ENCODE measurements at regions not wholly inside any gene's neighbourhood (a gene's known extent, or its start where the extent isn't known, plus 50 kb on each side); places are given as distances from the start of the nearest gene placed in this dataset.

DNA sequence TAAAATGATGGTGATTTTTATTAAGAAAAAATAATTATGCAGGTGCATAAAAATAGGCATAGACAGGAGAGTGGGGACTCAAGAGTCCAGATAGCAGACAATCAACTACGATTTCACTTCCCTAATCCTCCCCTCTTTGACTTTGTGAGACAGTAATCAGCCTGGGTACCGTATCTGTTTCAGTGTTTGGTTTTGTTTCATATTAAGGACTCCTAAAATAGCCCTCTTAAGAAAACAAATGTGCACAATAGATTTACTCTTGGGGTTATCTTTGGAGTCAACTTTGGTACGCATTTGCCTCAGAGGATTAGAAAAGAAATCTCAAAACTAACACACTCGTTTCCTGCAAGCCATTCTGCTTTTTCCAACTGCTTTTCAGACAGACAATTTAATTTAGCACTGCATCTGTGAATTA lies 96.3 kb downstream of the ZNF608 start:
- Histone ChIP-seq H3K27ac (ENCODE audit: low read depth, low read length) (no peak overlapping the region), H3K4me1 (ENCODE audit: control insufficient read depth in 1 of 2, insufficient read depth in 2 of 2, low read length in 2 of 2) (peaks cover 49 to 52% of the 10 kb centered on the region in 2 experiments), H3K4me3 (replicated peaks in 1 of 2; ENCODE audit: low read depth in 1 of 2, low read length in 2 of 2) (no peak overlapping the region), H3K9me3 (ENCODE audit: control insufficient read depth in 1 of 2, insufficient read depth in 1 of 2, low read depth in 1 of 2, low read length in 2 of 2) (no peaks in the 10 kb centered on the region), H3K4me2 (ENCODE audit: low read length) (peak overlapping the region; percentile 40), H3K9ac (ENCODE audit: low read length) (no peak overlapping the region), H2AFZ (ENCODE audit: low read depth, low read length, poor library complexity, severe bottlenecking) (no peak overlapping the region), H3K36me3 (ENCODE audit: control insufficient read depth in 1 of 2, insufficient read depth in 2 of 2, low read length in 2 of 2) (no peaks in the 10 kb centered on the region), H3K79me2 (ENCODE audit: insufficient read depth, low read length) (no peaks in the 10 kb centered on the region), H4K20me1 (ENCODE audit: insufficient read depth) (no peaks in the 10 kb centered on the region), H3K9me2 (ENCODE audit: insufficient read depth) (no peaks in the 10 kb centered on the region), H3K27me3 (ENCODE audit: insufficient read depth, low read length) (no peaks in the 10 kb centered on the region)
- DNase-seq (ENCODE audit: low read depth, low spot score), result no peak
- RAD21 ChIA-PET (ENCODE audit: low non-redundant PET in 1 of 2, low total read pairs in 2 of 2, uncharacterized antibody in 2 of 2, unreplicated experiment in 2 of 2), result no interaction called here
- no peak for TF ChIP-seq SRF (IDR thresholded peaks at IDR 0.05; ENCODE audit: low read depth)
- no peak for TF ChIP-seq EZH2phosphoT487 (IDR thresholded peaks at IDR 0.05; ENCODE audit: borderline replicate concordance)
- TF ChIP-seq POLR2A (IDR thresholded peaks at IDR 0.05; ENCODE audit: borderline replicate concordance, extremely low read depth, insufficient read depth, insufficient read length), result no peak
- intact Hi-C loops (cut with micrococcal nuclease), result no loop called here
- BruUV-seq (replicated peaks), result no TSS peak
- no peak for ATAC-seq
- POLR2A ChIA-PET, result no interaction called here
- CTCF ChIA-PET, result no interaction called here

DNA sequence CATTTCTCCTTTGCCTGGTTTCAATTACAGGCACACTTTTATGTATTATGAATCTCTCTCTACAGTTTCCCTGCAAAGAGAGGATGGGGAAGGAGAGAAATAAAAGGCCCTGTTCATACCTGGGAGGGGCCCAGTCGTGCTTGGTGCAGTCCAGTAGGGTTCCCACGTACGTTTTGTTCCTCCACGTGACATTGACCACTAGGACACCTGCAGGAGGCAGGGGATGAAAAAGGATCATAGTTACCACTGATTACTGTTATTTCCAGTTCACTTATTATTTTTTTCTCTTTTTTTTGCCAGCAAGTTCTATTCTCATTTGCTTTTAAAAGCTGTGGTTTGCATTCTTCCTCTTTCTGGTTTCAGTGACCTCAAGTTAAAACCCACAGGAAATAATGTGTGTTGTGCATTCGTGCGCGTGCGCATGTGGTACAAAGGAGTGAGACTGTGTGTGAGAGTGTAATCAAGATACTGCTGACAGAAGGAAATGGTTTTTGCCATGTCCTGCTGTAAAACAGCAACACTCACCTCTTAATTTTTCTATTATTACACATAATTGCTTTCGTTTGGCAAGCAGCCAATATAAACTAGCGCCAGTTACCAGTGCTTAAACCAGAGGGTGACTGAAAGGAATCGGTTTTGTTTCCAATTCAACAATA lies 96.8 kb downstream of the ZNF608 start:
- peak overlapping the region; percentile 40 for H3K4me2 ChIP-seq (ENCODE audit: low read length)
- no TSS peak for BruUV-seq (replicated peaks)
- ChIA-PET RAD21 (ENCODE audit: low non-redundant PET in 1 of 2, low total read pairs in 2 of 2, uncharacterized antibody in 2 of 2, unreplicated experiment in 2 of 2) (no interaction called here), POLR2A (no interaction called here), CTCF (no interaction called here)
- H3K36me3 ChIP-seq (ENCODE audit: control insufficient read depth in 1 of 2, insufficient read depth in 2 of 2, low read length in 2 of 2), result no peaks in the 10 kb centered on the region
- no peaks in the 10 kb centered on the region for H3K79me2 ChIP-seq (ENCODE audit: insufficient read depth, low read length)
- no peaks in the 10 kb centered on the region for H4K20me1 ChIP-seq (ENCODE audit: insufficient read depth)
- ATAC-seq, result no peak
- intact Hi-C loops (cut with micrococcal nuclease), result no loop called here
- no peaks in the 10 kb centered on the region for H3K9me3 ChIP-seq (ENCODE audit: control insufficient read depth in 1 of 2, insufficient read depth in 1 of 2, low read depth in 1 of 2, low read length in 2 of 2)
- H3K27ac ChIP-seq (ENCODE audit: low read depth, low read length), result no peak overlapping the region
- H3K27me3 ChIP-seq (ENCODE audit: insufficient read depth, low read length), result no peaks in the 10 kb centered on the region
- no peaks in the 10 kb centered on the region for H3K9me2 ChIP-seq (ENCODE audit: insufficient read depth)
- H2AFZ ChIP-seq (ENCODE audit: low read depth, low read length, poor library complexity, severe bottlenecking), result no peak overlapping the region
- H3K9ac ChIP-seq (ENCODE audit: low read length), result no peak overlapping the region
- no peak for DNase-seq (ENCODE audit: low read depth, low spot score)
- peaks cover 43 to 47% of the 10 kb centered on the region in 2 experiments for H3K4me1 ChIP-seq (ENCODE audit: control insufficient read depth in 1 of 2, insufficient read depth in 2 of 2, low read length in 2 of 2)
- no peak overlapping the region for H3K4me3 ChIP-seq (replicated peaks in 1 of 2; ENCODE audit: low read depth in 1 of 2, low read length in 2 of 2)
- TF ChIP-seq POLR2AphosphoS5 (IDR thresholded peaks at IDR 0.05; ENCODE audit: low read depth, low read length) (no peak), SIN3A (IDR thresholded peaks at IDR 0.05; ENCODE audit: low read depth) (no peak), JUND (IDR thresholded peaks at IDR 0.05) (no peak), TCF7L2 (IDR thresholded peaks at IDR 0.05; ENCODE audit: borderline replicate concordance, extremely low read depth, insufficient read depth, insufficient read length) (no peak), POLR2A (IDR thresholded peaks at IDR 0.05; ENCODE audit: borderline replicate concordance, extremely low read depth, insufficient read depth, insufficient read length) (no peak), EZH2 (IDR thresholded peaks at IDR 0.05) (no peak), ZFX (IDR thresholded peaks at IDR 0.05) (no peak), SP1 (IDR thresholded peaks at IDR 0.05; ENCODE audit: low read depth) (no peak), RAD21 (IDR thresholded peaks at IDR 0.05; ENCODE audit: low read depth) (no peak), ELF1 (IDR thresholded peaks at IDR 0.05; ENCODE audit: borderline replicate concordance, low read depth) (no peak), FOSL1 (IDR thresholded peaks at IDR 0.05; ENCODE audit: low read depth) (no peak), ZNF274 (IDR thresholded peaks at IDR 0.05; ENCODE audit: low read depth, low read length) (no peak), SRF (IDR thresholded peaks at IDR 0.05; ENCODE audit: low read depth) (no peak)
- TF ChIP-seq, protein P1, sequence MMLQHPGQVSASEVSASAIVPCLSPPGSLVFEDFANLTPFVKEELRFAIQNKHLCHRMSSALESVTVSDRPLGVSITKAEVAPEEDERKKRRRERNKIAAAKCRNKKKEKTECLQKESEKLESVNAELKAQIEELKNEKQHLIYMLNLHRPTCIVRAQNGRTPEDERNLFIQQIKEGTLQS (IDR thresholded peaks at IDR 0.05), result no peak
- TF ChIP-seq, protein P2, sequence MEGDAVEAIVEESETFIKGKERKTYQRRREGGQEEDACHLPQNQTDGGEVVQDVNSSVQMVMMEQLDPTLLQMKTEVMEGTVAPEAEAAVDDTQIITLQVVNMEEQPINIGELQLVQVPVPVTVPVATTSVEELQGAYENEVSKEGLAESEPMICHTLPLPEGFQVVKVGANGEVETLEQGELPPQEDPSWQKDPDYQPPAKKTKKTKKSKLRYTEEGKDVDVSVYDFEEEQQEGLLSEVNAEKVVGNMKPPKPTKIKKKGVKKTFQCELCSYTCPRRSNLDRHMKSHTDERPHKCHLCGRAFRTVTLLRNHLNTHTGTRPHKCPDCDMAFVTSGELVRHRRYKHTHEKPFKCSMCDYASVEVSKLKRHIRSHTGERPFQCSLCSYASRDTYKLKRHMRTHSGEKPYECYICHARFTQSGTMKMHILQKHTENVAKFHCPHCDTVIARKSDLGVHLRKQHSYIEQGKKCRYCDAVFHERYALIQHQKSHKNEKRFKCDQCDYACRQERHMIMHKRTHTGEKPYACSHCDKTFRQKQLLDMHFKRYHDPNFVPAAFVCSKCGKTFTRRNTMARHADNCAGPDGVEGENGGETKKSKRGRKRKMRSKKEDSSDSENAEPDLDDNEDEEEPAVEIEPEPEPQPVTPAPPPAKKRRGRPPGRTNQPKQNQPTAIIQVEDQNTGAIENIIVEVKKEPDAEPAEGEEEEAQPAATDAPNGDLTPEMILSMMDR (IDR thresholded peaks at IDR 0.05 in 2 of 3, conservative IDR thresholded peaks at IDR 0.05 in 1 of 3; ENCODE audit: borderline replicate concordance in 1 of 3, insufficient read depth in 1 of 3, low read depth in 2 of 3, low read length in 2 of 3), result no peak
- TF ChIP-seq, protein P3, sequence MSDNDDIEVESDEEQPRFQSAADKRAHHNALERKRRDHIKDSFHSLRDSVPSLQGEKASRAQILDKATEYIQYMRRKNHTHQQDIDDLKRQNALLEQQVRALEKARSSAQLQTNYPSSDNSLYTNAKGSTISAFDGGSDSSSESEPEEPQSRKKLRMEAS (IDR thresholded peaks at IDR 0.05), result no peak
- TF ChIP-seq, protein P4, sequence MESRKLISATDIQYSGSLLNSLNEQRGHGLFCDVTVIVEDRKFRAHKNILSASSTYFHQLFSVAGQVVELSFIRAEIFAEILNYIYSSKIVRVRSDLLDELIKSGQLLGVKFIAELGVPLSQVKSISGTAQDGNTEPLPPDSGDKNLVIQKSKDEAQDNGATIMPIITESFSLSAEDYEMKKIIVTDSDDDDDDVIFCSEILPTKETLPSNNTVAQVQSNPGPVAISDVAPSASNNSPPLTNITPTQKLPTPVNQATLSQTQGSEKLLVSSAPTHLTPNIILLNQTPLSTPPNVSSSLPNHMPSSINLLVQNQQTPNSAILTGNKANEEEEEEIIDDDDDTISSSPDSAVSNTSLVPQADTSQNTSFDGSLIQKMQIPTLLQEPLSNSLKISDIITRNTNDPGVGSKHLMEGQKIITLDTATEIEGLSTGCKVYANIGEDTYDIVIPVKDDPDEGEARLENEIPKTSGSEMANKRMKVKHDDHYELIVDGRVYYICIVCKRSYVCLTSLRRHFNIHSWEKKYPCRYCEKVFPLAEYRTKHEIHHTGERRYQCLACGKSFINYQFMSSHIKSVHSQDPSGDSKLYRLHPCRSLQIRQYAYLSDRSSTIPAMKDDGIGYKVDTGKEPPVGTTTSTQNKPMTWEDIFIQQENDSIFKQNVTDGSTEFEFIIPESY (IDR thresholded peaks at IDR 0.05; ENCODE audit: extremely low read depth, insufficient replicate concordance, low read length), result no peak

Measured in HCT116 (cell line).